Cardiac fibroblast (primary cell): ENCODE measurements at regions not wholly inside any gene's neighbourhood (a gene's known extent, or its start where the extent isn't known, plus 50 kb on each side); places are given as distances from the start of the nearest gene placed in this dataset.

Experiments used
- DNase-seq, 2 donors: peaks; one replicate each; pipeline versions ENCODE4 v3.0.0 to v3.0.0-alpha.2; 2010; ENCODE audit warnings: low read depth in 2 of 2
- H3K4me3 ChIP-seq, 2 donors: replicated peaks in 1 of 2; 1 replicate in 1 of 2; 2 replicates in 1 of 2; pipeline ENCODE4 v1.5.1; 2011; ENCODE audit warnings: low read depth in 2 of 2, low read length in 2 of 2, mild to moderate bottlenecking in 2 of 2, moderate library complexity in 1 of 2
- CTCF ChIP-seq: IDR thresholded peaks from one replicate; pipeline ENCODE4 v1.5.1; 2011; ENCODE audit warnings: low read depth, mild to moderate bottlenecking, low read length, inconsistent platforms

- H3K4me3 ChIP-seq: no peak overlapping the region
- DNase-seq: no peak
- TF ChIP-seq CTCF: no peak
Measured at GRCh38 chr6:82833481-82833880, 232.2 kb downstream of the UBE3D start.

GRCh38 chr6:82836022-82836575 lies 229.5 kb downstream of the UBE3D start:
- TF ChIP-seq CTCF: no peak
- no peak for DNase-seq
- no peak overlapping the region for H3K4me3 ChIP-seq

GRCh38 chr6:82840571-82840970 lies 225.1 kb downstream of the UBE3D start:
- no peak for DNase-seq
- H3K4me3 ChIP-seq: no peak overlapping the region
- TF ChIP-seq CTCF: no peak

- no peak for TF ChIP-seq CTCF
- no peak overlapping the region for H3K4me3 ChIP-seq
- DNase-seq: no peak
Measured at GRCh38 chr6:82841309-82841708, 224.3 kb downstream of the UBE3D start.
